Spleen (tissue), 7 donors: ENCODE measurements at regions not wholly inside any gene's neighbourhood (a gene's known extent, or its start where the extent isn't known, plus 50 kb on each side); places are given as distances from the start of the nearest gene placed in this dataset.

Experiments used
- CTCF ChIP-seq, 11 experiments: fragments of 200-600 bp in 7 of 11; fragments of 450-650 bp in 4 of 11; sonication (generic) in 4 of 11; IDR thresholded peaks in 8 of 11; conservative IDR thresholded peaks in 3 of 11; 1 replicate in 7 of 11; 2 replicates in 4 of 11; pipeline versions ENCODE4 v1.4.0 to v1.8.0; 2016 to 2021; ENCODE audit warnings: antibody characterized with exemption in 11 of 11, inconsistent platforms in 4 of 11, mild to moderate bottlenecking in 1 of 11
- POLR2A ChIP-seq, 3 donors: fragments of 450-650 bp; IDR thresholded peaks; one replicate each; pipeline ENCODE4 v1.5.1; 2017; ENCODE audit warnings: antibody characterized with exemption in 3 of 3, mild to moderate bottlenecking in 1 of 3
- POLR2AphosphoS5 ChIP-seq, 3 donors: sonication (generic); formaldehyde crosslinking; IDR thresholded peaks; one replicate each; pipeline ENCODE4 v1.5.1; 2017; ENCODE audit warnings: antibody characterized with exemption in 3 of 3
- donor health status: DM: no; HTN: no; CAD: no; lungs with moderate emphysema.
- donor health status: DM: no; HTN: no; CAD: no.
- donor health status: DM: no; HTN: no; CAD: no.

- TF ChIP-seq POLR2AphosphoS5 (IDR thresholded peaks at IDR 0.05) (no peak), CTCF (IDR thresholded peaks at IDR 0.05 in 8 of 11, conservative IDR thresholded peaks at IDR 0.05 in 3 of 11) (no peak), POLR2A (IDR thresholded peaks at IDR 0.05) (no peak)
Observed at GRCh38 chr2:176751314-176752227, 461.0 kb upstream of the HNRNPA3 start.
